ENCODE measurements at regions not wholly inside any gene's neighbourhood (a gene's known extent, or its start where the extent isn't known, plus 50 kb on each side); places are given as distances from the start of the nearest gene placed in this dataset.

DNA sequence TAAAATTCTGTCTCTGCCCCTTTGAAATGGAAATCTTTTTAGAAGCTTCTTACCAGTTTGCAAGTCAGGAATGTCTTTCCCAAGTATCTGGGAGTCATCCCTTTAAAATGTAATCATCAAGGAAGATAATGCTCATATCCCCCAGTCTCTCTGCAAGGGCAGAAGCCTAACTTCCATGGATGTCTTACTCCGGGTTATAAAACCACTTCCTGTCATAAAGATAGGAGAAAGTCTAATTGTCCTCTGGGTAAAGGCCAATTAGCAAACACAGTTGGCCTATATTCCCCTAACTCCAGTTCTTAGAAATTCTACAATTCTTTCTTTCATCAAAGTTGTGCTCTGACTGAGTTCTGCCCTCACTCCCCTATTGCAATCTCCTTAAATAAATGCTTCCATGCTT is 1631.5 kb upstream of the LRRTM3 start:
- Histone ChIP-seq H2AFZ (no peak overlapping the region), H3K27ac (ENCODE audit: low read depth) (no peak overlapping the region), H3K36me3 (ENCODE audit: insufficient read depth) (no peaks in the 10 kb centered on the region), H4K20me1 (replicated peaks; ENCODE audit: insufficient read depth) (no peaks in the 10 kb centered on the region), H3K79me2 (replicated peaks; ENCODE audit: insufficient read depth) (no peaks in the 10 kb centered on the region), H3K9me2 (ENCODE audit: insufficient read depth) (no peaks in the 10 kb centered on the region; the same call in 1 of the 2 replicates), H3F3A (replicated peaks; ENCODE audit: low read depth) (no peaks in the 10 kb centered on the region), H3K4me3 (no peak overlapping the region), H3K4me1 (ENCODE audit: insufficient read depth) (peaks cover 12% of the 10 kb centered on the region; the same call in 1 of the 2 replicates), H3K4me2 (peak overlapping the region; percentile 19; the same call in 1 of the 2 replicates), H3K27me3 (ENCODE audit: insufficient read depth) (no peaks in the 10 kb centered on the region)
- no peak overlapping the region for H3K4me3 Mint-ChIP-seq
- no peak for TF ChIP-seq EZH2 (IDR thresholded peaks at IDR 0.05; ENCODE audit: low read depth, unreplicated experiment)
- TF ChIP-seq, protein P1, sequence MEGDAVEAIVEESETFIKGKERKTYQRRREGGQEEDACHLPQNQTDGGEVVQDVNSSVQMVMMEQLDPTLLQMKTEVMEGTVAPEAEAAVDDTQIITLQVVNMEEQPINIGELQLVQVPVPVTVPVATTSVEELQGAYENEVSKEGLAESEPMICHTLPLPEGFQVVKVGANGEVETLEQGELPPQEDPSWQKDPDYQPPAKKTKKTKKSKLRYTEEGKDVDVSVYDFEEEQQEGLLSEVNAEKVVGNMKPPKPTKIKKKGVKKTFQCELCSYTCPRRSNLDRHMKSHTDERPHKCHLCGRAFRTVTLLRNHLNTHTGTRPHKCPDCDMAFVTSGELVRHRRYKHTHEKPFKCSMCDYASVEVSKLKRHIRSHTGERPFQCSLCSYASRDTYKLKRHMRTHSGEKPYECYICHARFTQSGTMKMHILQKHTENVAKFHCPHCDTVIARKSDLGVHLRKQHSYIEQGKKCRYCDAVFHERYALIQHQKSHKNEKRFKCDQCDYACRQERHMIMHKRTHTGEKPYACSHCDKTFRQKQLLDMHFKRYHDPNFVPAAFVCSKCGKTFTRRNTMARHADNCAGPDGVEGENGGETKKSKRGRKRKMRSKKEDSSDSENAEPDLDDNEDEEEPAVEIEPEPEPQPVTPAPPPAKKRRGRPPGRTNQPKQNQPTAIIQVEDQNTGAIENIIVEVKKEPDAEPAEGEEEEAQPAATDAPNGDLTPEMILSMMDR (conservative IDR thresholded peaks at IDR 0.05; ENCODE audit: low read depth in 2 of 2) = no peak
- TF ChIP-seq POLR2AphosphoS5 (IDR thresholded peaks at IDR 0.05; ENCODE audit: low read depth) = no peak
- TF ChIP-seq STAT1 (IDR thresholded peaks at IDR 0.05; ENCODE audit: unreplicated experiment) = no peak
- no peak for TF ChIP-seq CREB1 (CRISPR knock-in tag; IDR thresholded peaks at IDR 0.05; ENCODE audit: low read depth)
- TF ChIP-seq EZH2phosphoT487 (IDR thresholded peaks at IDR 0.05; ENCODE audit: unreplicated experiment) = no peak
- no peak for ATAC-seq
- H3K4me1 Mint-ChIP-seq = peaks cover 6% of the 10 kb centered on the region
- H3K9me3 Mint-ChIP-seq = no peaks in the 10 kb centered on the region
- peak overlapping the region; percentile 10; the same call in 1 of the 2 replicates for H3K27ac Mint-ChIP-seq
- H3K27me3 Mint-ChIP-seq (ENCODE audit: insufficient read depth, low read depth, poor library complexity) = no peaks in the 10 kb centered on the region
- peak; percentile 30 for DNase-seq (ENCODE audit: low spot score)
- no peaks in the 10 kb centered on the region for H3K36me3 Mint-ChIP-seq (ENCODE audit: low read depth)

DNA sequence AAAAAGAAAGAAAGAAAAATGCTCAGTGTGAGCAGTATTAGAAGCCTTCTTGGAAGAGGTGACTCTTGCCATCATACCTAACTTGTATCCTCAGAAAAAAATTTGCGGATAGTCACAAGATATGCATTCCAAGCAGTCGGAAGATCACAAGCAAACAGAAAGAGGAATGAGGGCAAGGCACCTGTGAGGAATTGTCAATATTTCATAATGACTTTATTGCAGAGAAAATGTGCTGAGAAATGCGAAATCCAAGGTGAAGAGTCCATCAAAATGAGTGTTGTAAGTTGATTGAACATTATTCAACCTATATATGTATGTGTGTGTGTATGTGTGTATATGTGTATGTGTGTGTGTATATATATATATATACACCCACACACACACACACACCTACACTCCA is 1624.7 kb upstream of the LRRTM3 start:
- H3K4me1 Mint-ChIP-seq = no peaks in the 10 kb centered on the region
- Histone ChIP-seq H3K79me2 (replicated peaks; ENCODE audit: insufficient read depth) (no peaks in the 10 kb centered on the region), H3K4me1 (ENCODE audit: insufficient read depth) (no peaks in the 10 kb centered on the region), H3K27me3 (ENCODE audit: insufficient read depth) (no peaks in the 10 kb centered on the region), H3K9me2 (ENCODE audit: insufficient read depth) (no peaks in the 10 kb centered on the region), H3K4me3 (no peak overlapping the region), H3K27ac (ENCODE audit: low read depth) (no peak overlapping the region), H3K36me3 (ENCODE audit: insufficient read depth) (no peaks in the 10 kb centered on the region), H4K20me1 (replicated peaks; ENCODE audit: insufficient read depth) (no peaks in the 10 kb centered on the region), H3K4me2 (no peak overlapping the region), H2AFZ (no peak overlapping the region), H3F3A (replicated peaks; ENCODE audit: low read depth) (no peaks in the 10 kb centered on the region)
- no peak overlapping the region for H3K4me3 Mint-ChIP-seq
- no peaks in the 10 kb centered on the region for H3K36me3 Mint-ChIP-seq (ENCODE audit: low read depth)
- H3K27me3 Mint-ChIP-seq (ENCODE audit: insufficient read depth, low read depth, poor library complexity) = no peaks in the 10 kb centered on the region
- H3K9me3 Mint-ChIP-seq = no peaks in the 10 kb centered on the region
- no peak overlapping the region for H3K27ac Mint-ChIP-seq
- DNase-seq (ENCODE audit: low spot score) = no peak
- no peak for ATAC-seq
- TF ChIP-seq STAT1 (IDR thresholded peaks at IDR 0.05; ENCODE audit: unreplicated experiment) = no peak
- no peak for TF ChIP-seq NANOG (IDR thresholded peaks at IDR 0.05; ENCODE audit: borderline replicate concordance)
- TF ChIP-seq EZH2phosphoT487 (IDR thresholded peaks at IDR 0.05; ENCODE audit: unreplicated experiment) = no peak
- no peak for TF ChIP-seq EZH2 (IDR thresholded peaks at IDR 0.05; ENCODE audit: low read depth, unreplicated experiment)
- no peak for TF ChIP-seq POLR2AphosphoS5 (IDR thresholded peaks at IDR 0.05; ENCODE audit: low read depth)
- TF ChIP-seq, protein P2, sequence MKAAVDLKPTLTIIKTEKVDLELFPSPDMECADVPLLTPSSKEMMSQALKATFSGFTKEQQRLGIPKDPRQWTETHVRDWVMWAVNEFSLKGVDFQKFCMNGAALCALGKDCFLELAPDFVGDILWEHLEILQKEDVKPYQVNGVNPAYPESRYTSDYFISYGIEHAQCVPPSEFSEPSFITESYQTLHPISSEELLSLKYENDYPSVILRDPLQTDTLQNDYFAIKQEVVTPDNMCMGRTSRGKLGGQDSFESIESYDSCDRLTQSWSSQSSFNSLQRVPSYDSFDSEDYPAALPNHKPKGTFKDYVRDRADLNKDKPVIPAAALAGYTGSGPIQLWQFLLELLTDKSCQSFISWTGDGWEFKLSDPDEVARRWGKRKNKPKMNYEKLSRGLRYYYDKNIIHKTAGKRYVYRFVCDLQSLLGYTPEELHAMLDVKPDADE (IDR thresholded peaks at IDR 0.05) = no peak
- no peak for TF ChIP-seq ZNF331 (CRISPR knock-in tag; IDR thresholded peaks at IDR 0.05; ENCODE audit: low read depth)
- TF ChIP-seq, protein P3, sequence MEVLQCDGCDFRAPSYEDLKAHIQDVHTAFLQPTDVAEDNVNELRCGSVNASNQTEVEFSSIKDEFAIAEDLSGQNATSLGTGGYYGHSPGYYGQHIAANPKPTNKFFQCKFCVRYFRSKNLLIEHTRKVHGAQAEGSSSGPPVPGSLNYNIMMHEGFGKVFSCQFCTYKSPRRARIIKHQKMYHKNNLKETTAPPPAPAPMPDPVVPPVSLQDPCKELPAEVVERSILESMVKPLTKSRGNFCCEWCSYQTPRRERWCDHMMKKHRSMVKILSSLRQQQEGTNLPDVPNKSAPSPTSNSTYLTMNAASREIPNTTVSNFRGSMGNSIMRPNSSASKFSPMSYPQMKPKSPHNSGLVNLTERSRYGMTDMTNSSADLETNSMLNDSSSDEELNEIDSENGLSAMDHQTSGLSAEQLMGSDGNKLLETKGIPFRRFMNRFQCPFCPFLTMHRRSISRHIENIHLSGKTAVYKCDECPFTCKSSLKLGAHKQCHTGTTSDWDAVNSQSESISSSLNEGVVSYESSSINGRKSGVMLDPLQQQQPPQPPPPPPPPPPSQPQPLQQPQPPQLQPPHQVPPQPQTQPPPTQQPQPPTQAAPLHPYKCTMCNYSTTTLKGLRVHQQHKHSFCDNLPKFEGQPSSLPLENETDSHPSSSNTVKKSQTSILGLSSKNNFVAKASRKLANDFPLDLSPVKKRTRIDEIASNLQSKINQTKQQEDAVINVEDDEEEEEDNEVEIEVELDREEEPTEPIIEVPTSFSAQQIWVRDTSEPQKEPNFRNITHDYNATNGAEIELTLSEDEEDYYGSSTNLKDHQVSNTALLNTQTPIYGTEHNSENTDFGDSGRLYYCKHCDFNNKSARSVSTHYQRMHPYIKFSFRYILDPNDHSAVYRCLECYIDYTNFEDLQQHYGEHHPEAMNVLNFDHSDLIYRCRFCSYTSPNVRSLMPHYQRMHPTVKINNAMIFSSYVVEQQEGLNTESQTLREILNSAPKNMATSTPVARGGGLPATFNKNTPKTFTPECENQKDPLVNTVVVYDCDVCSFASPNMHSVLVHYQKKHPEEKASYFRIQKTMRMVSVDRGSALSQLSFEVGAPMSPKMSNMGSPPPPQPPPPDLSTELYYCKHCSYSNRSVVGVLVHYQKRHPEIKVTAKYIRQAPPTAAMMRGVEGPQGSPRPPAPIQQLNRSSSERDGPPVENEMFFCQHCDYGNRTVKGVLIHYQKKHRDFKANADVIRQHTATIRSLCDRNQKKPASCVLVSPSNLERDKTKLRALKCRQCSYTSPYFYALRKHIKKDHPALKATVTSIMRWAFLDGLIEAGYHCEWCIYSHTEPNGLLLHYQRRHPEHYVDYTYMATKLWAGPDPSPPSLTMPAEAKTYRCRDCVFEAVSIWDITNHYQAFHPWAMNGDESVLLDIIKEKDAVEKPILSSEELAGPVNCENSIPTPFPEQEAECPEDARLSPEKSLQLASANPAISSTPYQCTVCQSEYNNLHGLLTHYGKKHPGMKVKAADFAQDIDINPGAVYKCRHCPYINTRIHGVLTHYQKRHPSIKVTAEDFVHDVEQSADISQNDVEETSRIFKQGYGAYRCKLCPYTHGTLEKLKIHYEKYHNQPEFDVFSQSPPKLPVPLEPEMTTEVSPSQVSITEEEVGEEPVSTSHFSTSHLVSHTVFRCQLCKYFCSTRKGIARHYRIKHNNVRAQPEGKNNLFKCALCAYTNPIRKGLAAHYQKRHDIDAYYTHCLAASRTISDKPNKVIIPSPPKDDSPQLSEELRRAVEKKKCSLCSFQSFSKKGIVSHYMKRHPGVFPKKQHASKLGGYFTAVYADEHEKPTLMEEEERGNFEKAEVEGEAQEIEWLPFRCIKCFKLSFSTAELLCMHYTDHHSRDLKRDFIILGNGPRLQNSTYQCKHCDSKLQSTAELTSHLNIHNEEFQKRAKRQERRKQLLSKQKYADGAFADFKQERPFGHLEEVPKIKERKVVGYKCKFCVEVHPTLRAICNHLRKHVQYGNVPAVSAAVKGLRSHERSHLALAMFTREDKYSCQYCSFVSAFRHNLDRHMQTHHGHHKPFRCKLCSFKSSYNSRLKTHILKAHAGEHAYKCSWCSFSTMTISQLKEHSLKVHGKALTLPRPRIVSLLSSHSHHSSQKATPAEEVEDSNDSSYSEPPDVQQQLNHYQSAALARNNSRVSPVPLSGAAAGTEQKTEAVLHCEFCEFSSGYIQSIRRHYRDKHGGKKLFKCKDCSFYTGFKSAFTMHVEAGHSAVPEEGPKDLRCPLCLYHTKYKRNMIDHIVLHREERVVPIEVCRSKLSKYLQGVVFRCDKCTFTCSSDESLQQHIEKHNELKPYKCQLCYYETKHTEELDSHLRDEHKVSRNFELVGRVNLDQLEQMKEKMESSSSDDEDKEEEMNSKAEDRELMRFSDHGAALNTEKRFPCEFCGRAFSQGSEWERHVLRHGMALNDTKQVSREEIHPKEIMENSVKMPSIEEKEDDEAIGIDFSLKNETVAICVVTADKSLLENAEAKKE (CRISPR knock-in tag; IDR thresholded peaks at IDR 0.05) = no peak
- TF ChIP-seq, protein P1 (conservative IDR thresholded peaks at IDR 0.05; ENCODE audit: low read depth in 2 of 2) = no peak
